CD14-positive monocyte (primary cell): ENCODE measurements at regions not wholly inside any gene's neighbourhood (a gene's known extent, or its start where the extent isn't known, plus 50 kb on each side); places are given as distances from the start of the nearest gene placed in this dataset.

Experiments used
- DNase-seq, 3 donors: peaks; one replicate each; pipeline ENCODE4 v3.0.0-alpha.2; 2011 to 2022
- H2AFZ ChIP-seq: 2 replicates; pipeline ENCODE4 v1.6.0; 2012; ENCODE audit warnings: mild to moderate bottlenecking, low read depth, low read length, inconsistent platforms; ENCODE audit not compliant: insufficient read depth, poor library complexity, severe bottlenecking
- H3K27ac ChIP-seq, 2 donors: 1 replicate in 1 of 2; 2 replicates in 1 of 2; pipeline ENCODE4 v1.5.1; 2012 to 2013; ENCODE audit warnings: low read length in 2 of 2, control low read depth in 1 of 2, inconsistent platforms in 1 of 2, low read depth in 1 of 2, mild to moderate bottlenecking in 1 of 2
- H3K27me3 ChIP-seq, 2 donors: one replicate each; pipeline versions ENCODE4 v1.6.0 to v1.6.1; 2011 to 2013; ENCODE audit warnings: low read length in 2 of 2; ENCODE audit not compliant: control insufficient read depth in 2 of 2, insufficient read depth in 2 of 2
- H3K36me3 ChIP-seq, 2 donors: replicated peaks in 1 of 2; 1 replicate in 1 of 2; 2 replicates in 1 of 2; pipeline versions ENCODE4 v1.5.1 to v1.6.1; 2012 to 2013; ENCODE audit warnings: low read length in 2 of 2, control low read depth in 1 of 2, inconsistent platforms in 1 of 2, mild to moderate bottlenecking in 1 of 2; ENCODE audit not compliant: insufficient read depth in 2 of 2, control insufficient read depth in 1 of 2
- H3K4me1 ChIP-seq, 2 donors: 1 replicate in 1 of 2; 2 replicates in 1 of 2; pipeline versions ENCODE4 v1.5.1 to v1.6.1; 2012 to 2013; ENCODE audit warnings: low read length in 2 of 2, control low read depth in 1 of 2, inconsistent platforms in 1 of 2, mild to moderate bottlenecking in 1 of 2, moderate library complexity in 1 of 2; ENCODE audit not compliant: insufficient read depth in 2 of 2, control insufficient read depth in 1 of 2
- H3K4me2 ChIP-seq: replicated peaks from 2 replicates; pipeline ENCODE3; 2012; ENCODE audit warnings: low read length, moderate library complexity, mild to moderate bottlenecking; ENCODE audit not compliant: poor library complexity, severe bottlenecking; ENCODE audit errors: extremely low read depth
- H3K4me3 ChIP-seq, 3 experiments: fragments of 200-600 bp in 1 of 3; sonication (generic) in 1 of 3; replicated peaks in 1 of 3; 1 replicate in 2 of 3; 2 replicates in 1 of 3; pipeline ENCODE4 v1.5.1; 2011 to 2013; ENCODE audit warnings: low read length in 3 of 3, mild to moderate bottlenecking in 3 of 3, control low read depth in 2 of 3, low read depth in 2 of 3, inconsistent platforms in 1 of 3, moderate library complexity in 1 of 3
- H3K79me2 ChIP-seq: 2 replicates; pipeline ENCODE4 v1.6.0; 2012; ENCODE audit warnings: mild to moderate bottlenecking, control low read depth, inconsistent platforms, low read length, moderate library complexity; ENCODE audit not compliant: insufficient read depth
- H3K9ac ChIP-seq: 2 replicates; pipeline ENCODE4 v1.6.0; 2017; ENCODE audit warnings: low read length, mild to moderate bottlenecking; ENCODE audit not compliant: insufficient read depth, poor library complexity, severe bottlenecking
- H3K9me3 ChIP-seq, 2 donors: replicated peaks in 1 of 2; 1 replicate in 1 of 2; 2 replicates in 1 of 2; pipeline versions ENCODE4 v1.5.1 to v1.6.1; 2012 to 2013; ENCODE audit warnings: low read length in 2 of 2, control low read depth in 1 of 2; ENCODE audit not compliant: control insufficient read depth in 1 of 2, insufficient read depth in 1 of 2
- H4K20me1 ChIP-seq: 2 replicates; pipeline ENCODE4 v1.6.0; 2012; ENCODE audit warnings: mild to moderate bottlenecking, low read length, control low read depth, moderate library complexity; ENCODE audit not compliant: insufficient read depth
- H3K27ac Mint-ChIP-seq, 7 donors: one replicate each; pipeline ENCODE4 v1.8.0; 2020; ENCODE audit warnings: mild to moderate bottlenecking in 7 of 7, mixed read lengths in 7 of 7, moderate library complexity in 6 of 7, inconsistent platforms in 2 of 7
- H3K27me3 Mint-ChIP-seq, 3 donors: one replicate each; pipeline ENCODE4 v1.8.0; 2021 to 2022; ENCODE audit warnings: low read depth in 3 of 3, mild to moderate bottlenecking in 3 of 3, mixed read lengths in 3 of 3, moderate library complexity in 3 of 3, inconsistent platforms in 1 of 3
- H3K36me3 Mint-ChIP-seq, 2 donors: one replicate each; pipeline ENCODE4 v1.8.0; 2020; ENCODE audit warnings: mixed read lengths in 2 of 2, inconsistent platforms in 1 of 2, mild to moderate bottlenecking in 1 of 2
- H3K4me1 Mint-ChIP-seq: one replicate; pipeline ENCODE4 v1.8.0; 2020; ENCODE audit warnings: mild to moderate bottlenecking, mixed read lengths
- H3K4me3 Mint-ChIP-seq, 2 donors: one replicate each; pipeline ENCODE4 v1.8.0; 2020; ENCODE audit warnings: mild to moderate bottlenecking in 2 of 2, mixed read lengths in 2 of 2, moderate library complexity in 1 of 2
- H3K9me3 Mint-ChIP-seq, 7 donors: one replicate each; pipeline ENCODE4 v1.8.0; 2020 to 2022; ENCODE audit warnings: mixed read lengths in 7 of 7, mild to moderate bottlenecking in 6 of 7, moderate library complexity in 6 of 7, inconsistent platforms in 2 of 7
- CTCF ChIP-seq: fragments of 200-600 bp; IDR thresholded peaks from one replicate; pipeline ENCODE4 v1.8.0; 2022; ENCODE audit warnings: antibody characterized with exemption, mild to moderate bottlenecking
- WGBS: methylation state at CpG from one replicate; pipeline ENCODE4 v1.1.5; 2013; ENCODE audit warnings: missing lambda C conversion rate; ENCODE audit not compliant: insufficient coverage; 5-methylcytosine and 5-hydroxymethylcytosine counted together
- intact Hi-C, 2 donors: fragments of 100-400 bp; cut with micrococcal nuclease; formaldehyde crosslinking; loops; one replicate each; pipeline versions ENCODE4 v1.15.0 to v1.15.1; 2023

- no peak overlapping the region for H3K27ac Mint-ChIP-seq
- WGBS: no CpG with 5 or more reads among the region's 3 CpGs
- no peak for TF ChIP-seq CTCF
- H3K4me3 Mint-ChIP-seq: no peak overlapping the region
- intact Hi-C loops: no loop called here
- peaks cover 0 to 4% (median 2%) of the 10 kb centered on the region in 7 donors for H3K9me3 Mint-ChIP-seq
- Histone ChIP-seq H3K27me3 (no peaks in the 10 kb centered on the region), H3K4me1 (no peaks in the 10 kb centered on the region), H4K20me1 (no peaks in the 10 kb centered on the region), H2AFZ (no peak overlapping the region), H3K4me2 (no peak overlapping the region), H3K4me3 (no peak overlapping the region), H3K9ac (no peak overlapping the region), H3K9me3 (no peaks in the 10 kb centered on the region), H3K27ac (no peak overlapping the region), H3K79me2 (no peaks in the 10 kb centered on the region), H3K36me3 (no peaks in the 10 kb centered on the region)
- no peak for DNase-seq
- H3K4me1 Mint-ChIP-seq: no peaks in the 10 kb centered on the region
- H3K36me3 Mint-ChIP-seq: no peaks in the 10 kb centered on the region
- peaks cover 0 to 1% (median 0%) of the 10 kb centered on the region in 3 donors for H3K27me3 Mint-ChIP-seq
These were observed 742.0 kb upstream of the CCDC54 start for GRCh38 chr3:106635271-106635670.

GRCh38 chr3:106635826-106636225, 741.4 kb upstream of the CCDC54 start:
- intact Hi-C loops: no loop called here
- Histone ChIP-seq H3K27ac (no peak overlapping the region), H3K4me3 (no peak overlapping the region), H3K9ac (no peak overlapping the region), H3K4me2 (no peak overlapping the region), H3K27me3 (no peaks in the 10 kb centered on the region), H3K4me1 (no peaks in the 10 kb centered on the region), H3K36me3 (no peaks in the 10 kb centered on the region), H4K20me1 (no peaks in the 10 kb centered on the region), H2AFZ (no peak overlapping the region), H3K9me3 (no peaks in the 10 kb centered on the region), H3K79me2 (no peaks in the 10 kb centered on the region)
- WGBS: no CpG with 5 or more reads among the region's 3 CpGs
- TF ChIP-seq CTCF: no peak
- Mint-ChIP-seq H3K9me3 (peaks cover 0 to 4% (median 2%) of the 10 kb centered on the region in 7 donors), H3K36me3 (no peaks in the 10 kb centered on the region), H3K4me3 (no peak overlapping the region), H3K4me1 (no peaks in the 10 kb centered on the region), H3K27me3 (peaks cover 0 to 1% (median 0%) of the 10 kb centered on the region in 3 donors), H3K27ac (no peak overlapping the region)
- no peak for DNase-seq
